SHP77 (cell line): ENCODE measurements at regions not wholly inside any gene's neighbourhood (a gene's known extent, or its start where the extent isn't known, plus 50 kb on each side); places are given as distances from the start of the nearest gene placed in this dataset.
"Not testable (repeated sequence)": the region's sequence is repeated elsewhere in the genome, so short reads cannot be mapped to it uniquely, and the experiment has no call there.

Source experiments
- DNase-seq, 2 experiments: peaks; one replicate each; lab custom pipeline; 2025; lab: John Stamatoyannopoulos, UW

DNA sequence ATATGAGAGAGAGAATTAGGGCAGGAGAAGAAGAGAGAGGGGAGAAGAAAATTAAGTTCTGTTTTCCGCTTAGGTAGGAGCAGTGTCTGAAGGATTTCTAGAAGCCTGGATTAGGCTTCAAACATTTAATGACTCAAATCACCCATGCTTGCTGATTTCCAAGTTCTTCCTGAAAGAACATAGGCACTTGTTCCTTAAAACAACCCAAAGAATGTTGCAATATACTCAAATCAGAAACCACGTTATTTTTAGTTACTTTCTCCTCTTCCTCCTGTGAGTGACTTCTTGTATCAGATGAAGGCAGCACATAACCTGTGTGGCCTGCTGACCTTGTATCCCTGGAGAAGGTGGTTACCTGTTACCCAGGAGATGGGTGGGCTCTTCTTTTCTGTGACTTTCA lies 351.5 kb upstream of the KLF4 start:
- DNase-seq = no peak

- DNase-seq = no peak
Measured at GRCh38 chr9:107839371-107839770, 349.8 kb upstream of the KLF4 start.

DNA sequence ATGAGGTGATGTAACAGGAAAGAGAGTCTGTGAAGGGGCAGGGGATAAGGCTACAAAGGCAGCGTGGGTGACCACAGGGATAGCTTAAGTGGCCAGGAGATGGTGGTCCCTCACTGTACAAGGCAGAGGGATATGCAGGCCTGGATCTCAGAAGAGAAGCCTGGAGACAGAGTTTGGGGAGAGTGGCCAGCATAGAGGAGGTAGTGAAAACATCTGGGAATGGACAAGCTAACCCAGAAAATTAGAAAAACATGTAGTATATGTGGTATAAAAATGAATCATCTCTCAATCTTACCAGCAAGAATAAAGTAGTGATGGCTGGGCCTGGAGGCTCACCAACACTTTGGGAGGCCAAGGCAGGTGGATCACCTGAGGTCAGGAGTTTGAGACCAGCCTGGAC lies 349.2 kb upstream of the KLF4 start:
- no peak for DNase-seq

DNA sequence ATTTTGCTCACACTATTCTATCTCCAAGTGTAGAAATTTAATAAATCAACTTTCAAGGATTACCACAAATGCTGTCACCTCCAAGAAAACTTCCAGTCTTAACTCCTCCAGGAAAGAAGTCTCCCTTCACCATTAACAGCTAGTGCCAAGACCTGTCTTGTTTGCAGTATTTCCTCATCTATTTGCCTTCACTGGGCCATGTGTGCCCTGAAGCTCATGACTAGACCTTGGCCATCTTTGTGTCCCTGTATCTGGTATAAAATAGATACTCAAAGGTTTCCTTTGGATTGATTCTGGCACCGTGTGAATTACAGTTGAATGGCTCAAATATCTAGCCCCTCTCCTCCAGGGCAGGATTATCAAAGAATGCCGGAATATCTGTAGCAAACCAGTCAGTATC lies 346.7 kb upstream of the KLF4 start:
- no peak for DNase-seq

GRCh38 chr9:107833295-107833694 lies 343.7 kb upstream of the KLF4 start:
- no peak for DNase-seq

- DNase-seq = no peak
Measured at GRCh38 chr9:107832871-107833270, 343.3 kb upstream of the KLF4 start.

DNA sequence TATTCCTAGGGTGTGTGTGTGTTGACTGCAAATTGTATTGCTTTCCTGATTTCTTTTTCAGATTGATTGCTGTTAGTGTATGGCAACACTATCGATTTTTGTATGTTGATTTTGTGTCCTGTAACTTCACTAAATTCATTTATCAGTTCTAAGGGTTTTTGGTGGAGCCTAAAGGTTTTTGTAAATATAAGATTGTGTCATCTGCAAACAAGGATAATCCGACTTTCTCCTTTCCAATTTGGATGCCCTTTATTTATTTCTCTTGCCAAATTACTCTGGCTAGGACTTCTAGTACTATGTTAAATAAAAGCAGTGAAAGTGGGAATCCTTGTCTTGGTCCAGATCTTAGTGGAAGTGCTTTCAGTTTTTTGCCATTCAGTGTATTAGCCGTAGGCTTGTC lies 340.9 kb upstream of the KLF4 start:
- no peak for DNase-seq

DNA sequence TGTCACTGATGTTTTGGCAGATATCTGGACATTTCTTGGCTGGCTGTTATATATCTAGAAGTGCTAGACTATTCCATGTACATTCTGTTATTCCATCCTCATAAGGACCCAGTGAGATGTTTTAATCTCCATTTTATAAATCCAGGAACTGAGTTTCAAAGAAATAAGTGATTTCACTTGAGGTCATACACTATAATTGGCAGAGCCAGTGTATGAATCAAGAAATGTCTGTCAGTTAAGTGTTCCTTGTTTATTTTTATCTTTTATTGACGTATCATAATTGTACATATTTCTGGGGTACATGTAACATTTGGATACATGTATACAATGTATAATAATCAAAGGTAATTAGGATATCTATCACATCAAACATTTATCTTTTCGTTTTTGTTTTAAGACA lies 338.3 kb upstream of the KLF4 start:
- no peak for DNase-seq

DNA sequence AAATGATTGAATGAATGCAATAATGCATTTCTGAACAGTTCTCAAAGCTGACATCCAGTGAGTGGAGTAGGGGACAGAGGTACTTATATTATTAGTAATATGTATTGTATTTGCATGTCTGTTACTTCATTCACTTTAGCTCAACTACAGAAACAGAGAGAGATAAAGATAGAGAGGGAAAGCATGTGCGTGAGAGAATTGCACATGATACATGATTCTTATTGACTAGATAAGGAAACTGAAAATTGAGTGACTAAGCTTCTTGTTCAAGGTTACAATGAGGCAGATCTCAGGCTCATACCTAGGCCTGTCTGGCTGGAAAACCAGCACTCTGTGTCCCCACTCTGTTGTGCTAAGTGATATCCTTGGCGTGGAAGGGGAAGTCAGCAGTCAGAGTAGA lies 337.7 kb upstream of the KLF4 start:
- no peak for DNase-seq

- DNase-seq = not testable (repeated sequence)
Measured at GRCh38 chr9:107826688-107826983, 337.1 kb upstream of the KLF4 start.

DNA sequence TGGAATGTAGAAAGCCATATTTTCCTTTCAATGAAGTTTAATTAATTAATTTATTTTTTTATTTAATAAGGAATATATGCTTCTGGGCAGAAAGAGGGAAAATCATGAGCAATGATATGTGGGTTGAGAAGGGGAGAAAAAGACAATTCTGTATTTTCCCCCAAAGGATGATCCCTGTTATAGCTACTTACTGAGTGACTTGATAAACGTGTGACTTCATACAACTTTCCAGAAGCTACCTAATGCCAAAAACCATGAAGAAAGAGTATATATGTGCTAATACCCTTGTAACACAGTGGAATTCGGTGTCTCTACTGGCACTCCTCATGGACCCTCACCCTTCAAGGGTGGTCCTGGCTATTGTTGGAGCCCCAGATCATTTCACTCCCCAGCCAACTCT lies 335.0 kb upstream of the KLF4 start:
- no peak for DNase-seq

DNA sequence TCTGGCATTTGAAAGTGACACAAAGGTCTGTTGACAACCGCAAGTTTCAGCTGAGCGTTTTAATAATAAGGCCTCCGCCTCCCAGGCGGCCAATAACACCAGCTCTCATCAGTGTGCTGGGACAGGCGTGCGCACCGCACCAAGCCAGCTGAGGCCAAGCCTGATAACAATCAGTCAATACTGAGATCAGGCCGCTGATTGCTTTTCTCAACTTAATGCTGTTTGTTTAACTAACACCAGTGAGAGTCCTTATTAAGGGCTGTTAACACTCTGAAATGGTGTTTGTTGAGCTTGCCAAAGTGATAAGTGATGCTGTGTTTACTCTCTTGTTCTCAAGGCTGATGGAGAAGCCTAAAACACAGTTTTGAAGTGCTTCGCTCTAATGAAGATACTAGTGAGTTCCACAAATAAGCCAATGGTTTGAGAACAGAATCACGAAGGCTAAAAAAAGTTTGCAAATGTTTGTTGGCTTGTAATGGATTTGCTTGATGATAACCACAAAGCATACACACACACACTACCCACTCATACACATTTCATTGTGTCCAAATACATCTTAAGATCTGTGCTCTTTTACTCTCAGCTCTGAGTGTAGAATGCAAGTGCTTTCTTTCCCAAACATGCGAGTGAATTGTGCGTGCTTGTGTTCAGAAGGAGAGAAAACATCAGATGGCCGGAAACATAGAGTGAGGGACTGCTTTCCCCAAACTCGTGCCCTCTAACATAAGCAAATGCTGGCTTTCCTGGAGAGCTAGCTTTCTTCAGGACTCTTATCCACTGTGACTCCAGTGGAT lies 330.4 kb upstream of the KLF4 start:
- DNase-seq = peak; percentile 40

GRCh38 chr9:107818503-107818829 lies 328.9 kb upstream of the KLF4 start:
- not testable (repeated sequence) for DNase-seq

- not testable (repeated sequence) for DNase-seq
Measured at GRCh38 chr9:107817595-107818502, 328.3 kb upstream of the KLF4 start.

DNA sequence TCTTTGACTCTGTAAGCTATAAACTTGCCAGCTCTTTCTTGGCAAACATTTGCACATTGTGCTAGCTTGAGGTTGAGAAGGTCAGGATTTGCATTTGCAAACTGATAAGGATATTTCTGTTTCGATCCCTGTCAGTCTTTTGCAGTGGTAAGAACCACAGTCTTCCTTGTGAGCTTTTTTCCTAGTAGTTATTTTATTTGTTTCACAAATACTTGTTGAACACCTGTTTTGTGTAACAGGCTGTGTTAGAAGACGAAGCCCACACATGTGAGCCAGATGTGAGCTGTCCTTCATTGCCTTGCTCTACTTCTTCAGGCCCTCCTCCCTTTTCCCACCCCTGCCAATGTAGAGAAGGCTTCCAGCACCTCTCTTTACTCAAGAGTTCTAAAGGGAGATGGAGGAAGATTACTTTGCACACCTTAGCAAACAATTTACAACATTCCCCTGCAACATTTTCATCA lies 327.0 kb upstream of the KLF4 start:
- DNase-seq = no peak

- DNase-seq = no peak
Measured at GRCh38 chr9:107815782-107816560, 326.4 kb upstream of the KLF4 start.

DNA sequence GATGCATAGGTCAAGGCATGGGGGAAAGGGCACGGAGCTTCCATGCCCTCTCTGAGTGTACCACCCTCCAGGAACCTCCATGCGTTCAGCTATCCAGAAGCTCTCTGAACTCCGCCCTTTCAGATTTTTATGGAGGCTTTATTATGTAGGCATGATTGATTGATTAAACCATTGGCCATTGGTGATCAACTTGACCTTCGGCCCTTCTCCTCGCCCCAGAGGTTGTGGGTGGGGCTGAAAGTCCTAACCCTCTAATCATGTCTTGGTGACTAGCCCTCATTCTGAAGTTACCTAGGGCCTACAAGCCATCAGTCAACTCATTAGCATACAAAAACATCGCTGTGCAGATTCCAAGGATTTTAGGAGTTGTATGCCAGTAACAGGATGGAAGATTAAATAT lies 323.7 kb upstream of the KLF4 start:
- no peak for DNase-seq

DNA sequence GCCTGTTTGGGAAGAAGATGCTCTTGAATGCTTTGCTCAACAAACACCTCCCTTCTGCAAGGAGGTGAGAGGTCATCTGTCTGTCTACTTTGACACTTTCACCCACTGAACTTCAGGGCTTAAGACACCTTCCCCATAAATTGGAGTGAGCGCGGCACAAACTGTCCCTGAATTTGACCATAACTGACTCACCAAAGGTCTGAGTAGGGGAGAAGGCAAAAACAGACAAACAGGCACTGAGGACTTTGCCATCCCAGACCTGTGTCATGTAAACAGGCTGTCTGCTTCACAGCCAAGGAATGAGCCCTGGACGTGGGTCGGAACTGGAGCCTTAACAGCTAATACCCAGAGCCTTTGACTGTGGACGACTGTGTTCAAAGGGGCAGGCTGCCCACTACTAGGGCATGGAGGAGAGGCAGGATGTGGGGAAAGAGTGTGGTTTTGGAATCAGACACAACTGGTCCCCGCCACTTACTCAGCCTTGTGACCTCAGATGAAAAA lies 320.9 kb upstream of the KLF4 start:
- no peak for DNase-seq

DNA sequence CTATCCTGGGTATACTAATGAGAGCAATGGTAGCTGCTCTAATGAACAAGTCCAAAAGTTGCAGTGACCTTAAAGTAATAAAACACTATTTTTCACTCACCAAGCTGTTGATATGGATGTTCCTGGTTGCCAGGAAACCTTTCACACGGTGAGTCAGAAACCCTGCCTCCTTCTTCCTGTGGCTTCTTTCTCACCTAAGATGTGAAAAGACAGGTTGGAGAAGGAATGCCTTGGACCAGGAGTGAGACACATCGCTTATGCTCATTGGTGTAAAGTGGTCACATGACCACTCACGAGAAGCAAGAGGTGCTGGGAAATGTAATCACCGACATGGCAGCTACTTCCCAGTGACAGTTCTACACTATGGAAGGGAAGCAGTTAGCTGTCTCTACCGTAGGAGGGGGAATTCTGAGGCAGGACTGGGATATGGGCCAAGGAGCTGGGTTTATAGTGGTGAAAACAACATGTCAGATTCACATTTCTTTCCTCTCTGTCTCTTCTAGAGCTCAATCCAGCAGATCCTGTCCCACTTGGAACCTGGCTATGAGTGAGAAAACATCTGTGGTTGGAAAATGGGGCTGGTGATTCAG lies 320.4 kb upstream of the KLF4 start:
- no peak for DNase-seq

GRCh38 chr9:107807183-107807582 lies 317.6 kb upstream of the KLF4 start:
- no peak for DNase-seq

DNA sequence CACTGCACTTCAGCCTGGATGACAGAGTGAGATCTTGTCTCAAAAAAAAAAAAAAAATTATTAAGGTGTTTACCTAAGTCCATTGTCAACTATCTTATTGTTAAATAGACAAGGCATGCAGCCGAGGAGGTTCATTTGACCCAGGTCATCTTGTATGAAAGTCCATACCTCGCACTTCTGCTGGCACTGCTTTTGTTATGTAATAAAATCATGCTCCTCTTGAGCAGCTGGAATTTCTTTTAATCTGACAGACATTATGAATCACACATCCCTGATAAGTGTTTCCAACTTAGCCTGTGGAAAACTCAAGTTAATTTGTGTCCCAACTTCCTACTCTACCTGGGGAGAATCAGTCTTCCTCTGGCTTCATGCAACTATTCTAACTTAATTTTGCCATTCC lies 315.6 kb upstream of the KLF4 start:
- no peak for DNase-seq

- no peak for DNase-seq
Measured at GRCh38 chr9:107794259-107794658, 304.7 kb upstream of the KLF4 start.
